Smooth muscle cell (in vitro differentiated cells): ENCODE measurements at regions not wholly inside any gene's neighbourhood (a gene's known extent, or its start where the extent isn't known, plus 50 kb on each side); places are given as distances from the start of the nearest gene placed in this dataset.

ENCODE experiments used
- DNase-seq: peaks from one replicate; lab custom pipeline; 2025; ENCODE audit not compliant: unreplicated experiment; lab: John Stamatoyannopoulos, UW
- H2AFZ ChIP-seq: fragments of 200-600 bp; sonication (generic); 2 replicates; pipeline ENCODE4 v1.6.0; 2016; ENCODE audit warnings: antibody characterized with exemption, low read depth, mild to moderate bottlenecking
- H3F3A ChIP-seq: fragments of 200-600 bp; sonication (generic); 2 replicates; pipeline ENCODE4 v1.6.0; 2017; ENCODE audit warnings: antibody characterized with exemption, low read depth
- H3K27ac ChIP-seq: fragments of 200-600 bp; sonication (generic); 2 replicates; pipeline ENCODE4 v1.5.1; 2016; ENCODE audit warnings: low read depth, mild to moderate bottlenecking
- H3K27me3 ChIP-seq: fragments of 200-600 bp; sonication (generic); 2 replicates; pipeline ENCODE4 v1.6.1; 2016; ENCODE audit warnings: low read depth, mild to moderate bottlenecking
- H3K36me3 ChIP-seq: fragments of 200-600 bp; sonication (generic); 2 replicates; pipeline ENCODE4 v1.5.1; 2016; ENCODE audit warnings: low read depth
- H3K4me1 ChIP-seq: fragments of 200-600 bp; sonication (generic); 2 replicates; pipeline ENCODE4 v1.5.1; 2016; ENCODE audit warnings: low read depth
- H3K4me2 ChIP-seq: fragments of 200-600 bp; sonication (generic); 2 replicates; pipeline ENCODE4 v1.6.0; 2016; ENCODE audit warnings: mild to moderate bottlenecking
- H3K4me3 ChIP-seq: fragments of 200-600 bp; sonication (generic); 2 replicates; pipeline ENCODE4 v1.5.1; 2016; ENCODE audit warnings: mild to moderate bottlenecking
- H3K79me2 ChIP-seq: fragments of 200-600 bp; sonication (generic); 2 replicates; pipeline ENCODE4 v1.6.0; 2016; ENCODE audit warnings: low read depth, mild to moderate bottlenecking
- H3K9ac ChIP-seq: fragments of 200-600 bp; sonication (generic); 2 replicates; pipeline ENCODE4 v1.6.0; 2016; ENCODE audit warnings: low read depth
- H3K9me3 ChIP-seq: fragments of 200-600 bp; sonication (generic); replicated peaks from 2 replicates; pipeline ENCODE4 v1.5.1; 2016; ENCODE audit warnings: low read depth
- H4K20me1 ChIP-seq: fragments of 200-600 bp; sonication (generic); 2 replicates; pipeline ENCODE4 v1.6.0; 2016; ENCODE audit warnings: low read depth
- WGBS: methylation state at CpG from one replicate; pipeline ENCODE4 v1.1.7; 2016; ENCODE audit warnings: low lambda C conversion rate; 5-methylcytosine and 5-hydroxymethylcytosine counted together
- TF ChIP-seq, protein P1 (sequence below): fragments of 200-600 bp; sonication (generic); IDR thresholded peaks from 2 replicates; pipeline ENCODE4 v1.5.1; 2017; ENCODE audit warnings: borderline replicate concordance, mild to moderate bottlenecking, antibody characterized with exemption; ENCODE audit not compliant: insufficient read depth, poor library complexity, severe bottlenecking

GRCh38 chr5:127133071-127133470 lies 59.8 kb upstream of the C5orf63 start:
- H4K20me1 ChIP-seq, result no peaks in the 10 kb centered on the region
- H3K36me3 ChIP-seq, result no peaks in the 10 kb centered on the region
- no peak for DNase-seq
- no peaks in the 10 kb centered on the region for H3K79me2 ChIP-seq
- H3K4me1 ChIP-seq, result no peaks in the 10 kb centered on the region
- TF ChIP-seq, protein P1, sequence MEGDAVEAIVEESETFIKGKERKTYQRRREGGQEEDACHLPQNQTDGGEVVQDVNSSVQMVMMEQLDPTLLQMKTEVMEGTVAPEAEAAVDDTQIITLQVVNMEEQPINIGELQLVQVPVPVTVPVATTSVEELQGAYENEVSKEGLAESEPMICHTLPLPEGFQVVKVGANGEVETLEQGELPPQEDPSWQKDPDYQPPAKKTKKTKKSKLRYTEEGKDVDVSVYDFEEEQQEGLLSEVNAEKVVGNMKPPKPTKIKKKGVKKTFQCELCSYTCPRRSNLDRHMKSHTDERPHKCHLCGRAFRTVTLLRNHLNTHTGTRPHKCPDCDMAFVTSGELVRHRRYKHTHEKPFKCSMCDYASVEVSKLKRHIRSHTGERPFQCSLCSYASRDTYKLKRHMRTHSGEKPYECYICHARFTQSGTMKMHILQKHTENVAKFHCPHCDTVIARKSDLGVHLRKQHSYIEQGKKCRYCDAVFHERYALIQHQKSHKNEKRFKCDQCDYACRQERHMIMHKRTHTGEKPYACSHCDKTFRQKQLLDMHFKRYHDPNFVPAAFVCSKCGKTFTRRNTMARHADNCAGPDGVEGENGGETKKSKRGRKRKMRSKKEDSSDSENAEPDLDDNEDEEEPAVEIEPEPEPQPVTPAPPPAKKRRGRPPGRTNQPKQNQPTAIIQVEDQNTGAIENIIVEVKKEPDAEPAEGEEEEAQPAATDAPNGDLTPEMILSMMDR, result no peak
- no peak overlapping the region for H3K9ac ChIP-seq
- no peak overlapping the region for H2AFZ ChIP-seq
- H3K27ac ChIP-seq, result no peak overlapping the region
- no peak overlapping the region for H3K4me3 ChIP-seq
- 93% methylated on average over 3 of the region's 3 CpGs for WGBS
- H3F3A ChIP-seq, result no peaks in the 10 kb centered on the region
- H3K27me3 ChIP-seq, result peaks cover 2% of the 10 kb centered on the region
- H3K4me2 ChIP-seq, result no peak overlapping the region
- H3K9me3 ChIP-seq, result no peaks in the 10 kb centered on the region

- Histone ChIP-seq H3K4me1 (no peaks in the 10 kb centered on the region), H3F3A (no peaks in the 10 kb centered on the region), H3K27me3 (peaks cover 5% of the 10 kb centered on the region), H3K4me3 (no peak overlapping the region), H2AFZ (no peak overlapping the region), H3K9ac (no peak overlapping the region), H3K79me2 (no peaks in the 10 kb centered on the region), H3K36me3 (no peaks in the 10 kb centered on the region), H3K9me3 (no peaks in the 10 kb centered on the region), H4K20me1 (no peaks in the 10 kb centered on the region), H3K27ac (no peak overlapping the region), H3K4me2 (no peak overlapping the region)
- WGBS, result 89% methylated on average over 3 of the region's 3 CpGs
- no peak for DNase-seq
- TF ChIP-seq, protein P1, result no peak
These were observed 63.6 kb upstream of the C5orf63 start for GRCh38 chr5:127136908-127137307.

GRCh38 chr5:127143722-127144121 lies 70.4 kb upstream of the C5orf63 start:
- H2AFZ ChIP-seq, result no peak overlapping the region
- no peaks in the 10 kb centered on the region for H3K9me3 ChIP-seq
- H3K4me2 ChIP-seq, result no peak overlapping the region
- no peak overlapping the region for H3K27ac ChIP-seq
- WGBS, result 96% methylated on average over 13 of the region's 13 CpGs
- no peak for DNase-seq
- TF ChIP-seq, protein P1, result no peak
- no peaks in the 10 kb centered on the region for H3K79me2 ChIP-seq
- no peaks in the 10 kb centered on the region for H3K36me3 ChIP-seq
- no peaks in the 10 kb centered on the region for H3K4me1 ChIP-seq
- H3K9ac ChIP-seq, result no peak overlapping the region
- no peaks in the 10 kb centered on the region for H4K20me1 ChIP-seq
- no peak overlapping the region for H3K4me3 ChIP-seq
- H3F3A ChIP-seq, result no peaks in the 10 kb centered on the region
- no peaks in the 10 kb centered on the region for H3K27me3 ChIP-seq

GRCh38 chr5:127153031-127153430 lies 79.7 kb upstream of the C5orf63 start:
- WGBS, result 90% methylated on average over 2 of the region's 2 CpGs
- no peaks in the 10 kb centered on the region for H4K20me1 ChIP-seq
- no peaks in the 10 kb centered on the region for H3K79me2 ChIP-seq
- H3K36me3 ChIP-seq, result no peaks in the 10 kb centered on the region
- no peak overlapping the region for H3K27ac ChIP-seq
- no peak overlapping the region for H3K4me3 ChIP-seq
- H3K4me2 ChIP-seq, result no peak overlapping the region
- H3K9me3 ChIP-seq, result no peaks in the 10 kb centered on the region
- no peaks in the 10 kb centered on the region for H3K4me1 ChIP-seq
- no peak overlapping the region for H3K9ac ChIP-seq
- H3K27me3 ChIP-seq, result no peaks in the 10 kb centered on the region
- DNase-seq, result no peak
- no peaks in the 10 kb centered on the region for H3F3A ChIP-seq
- H2AFZ ChIP-seq, result no peak overlapping the region
- TF ChIP-seq, protein P1, result no peak
